Smooth muscle cell (in vitro differentiated cells): ENCODE measurements at regions not wholly inside any gene's neighbourhood (a gene's known extent, or its start where the extent isn't known, plus 50 kb on each side); places are given as distances from the start of the nearest gene placed in this dataset.

Experiments used
- DNase-seq: peaks from one replicate; lab custom pipeline; 2025; ENCODE audit not compliant: unreplicated experiment; lab: John Stamatoyannopoulos, UW
- H2AFZ ChIP-seq: fragments of 200-600 bp; sonication (generic); 2 replicates; pipeline ENCODE4 v1.6.0; 2016; ENCODE audit warnings: antibody characterized with exemption, low read depth, mild to moderate bottlenecking
- H3F3A ChIP-seq: fragments of 200-600 bp; sonication (generic); 2 replicates; pipeline ENCODE4 v1.6.0; 2017; ENCODE audit warnings: antibody characterized with exemption, low read depth
- H3K27ac ChIP-seq: fragments of 200-600 bp; sonication (generic); 2 replicates; pipeline ENCODE4 v1.5.1; 2016; ENCODE audit warnings: low read depth, mild to moderate bottlenecking
- H3K27me3 ChIP-seq: fragments of 200-600 bp; sonication (generic); 2 replicates; pipeline ENCODE4 v1.6.1; 2016; ENCODE audit warnings: low read depth, mild to moderate bottlenecking
- H3K36me3 ChIP-seq: fragments of 200-600 bp; sonication (generic); 2 replicates; pipeline ENCODE4 v1.5.1; 2016; ENCODE audit warnings: low read depth
- H3K4me1 ChIP-seq: fragments of 200-600 bp; sonication (generic); 2 replicates; pipeline ENCODE4 v1.5.1; 2016; ENCODE audit warnings: low read depth
- H3K4me2 ChIP-seq: fragments of 200-600 bp; sonication (generic); 2 replicates; pipeline ENCODE4 v1.6.0; 2016; ENCODE audit warnings: mild to moderate bottlenecking
- H3K4me3 ChIP-seq: fragments of 200-600 bp; sonication (generic); 2 replicates; pipeline ENCODE4 v1.5.1; 2016; ENCODE audit warnings: mild to moderate bottlenecking
- H3K79me2 ChIP-seq: fragments of 200-600 bp; sonication (generic); 2 replicates; pipeline ENCODE4 v1.6.0; 2016; ENCODE audit warnings: low read depth, mild to moderate bottlenecking
- H3K9ac ChIP-seq: fragments of 200-600 bp; sonication (generic); 2 replicates; pipeline ENCODE4 v1.6.0; 2016; ENCODE audit warnings: low read depth
- H3K9me3 ChIP-seq: fragments of 200-600 bp; sonication (generic); replicated peaks from 2 replicates; pipeline ENCODE4 v1.5.1; 2016; ENCODE audit warnings: low read depth
- H4K20me1 ChIP-seq: fragments of 200-600 bp; sonication (generic); 2 replicates; pipeline ENCODE4 v1.6.0; 2016; ENCODE audit warnings: low read depth
- CTCF ChIP-seq: fragments of 200-600 bp; sonication (generic); IDR thresholded peaks from 2 replicates; pipeline ENCODE4 v1.5.1; 2017; ENCODE audit warnings: borderline replicate concordance, mild to moderate bottlenecking, antibody characterized with exemption; ENCODE audit not compliant: insufficient read depth, poor library complexity, severe bottlenecking
- WGBS: methylation state at CpG from one replicate; pipeline ENCODE4 v1.1.7; 2016; ENCODE audit warnings: low lambda C conversion rate; 5-methylcytosine and 5-hydroxymethylcytosine counted together

- no peak for DNase-seq
- no peak overlapping the region for H3K27ac ChIP-seq
- H3K4me3 ChIP-seq, result no peak overlapping the region
- no peak for TF ChIP-seq CTCF
- H3K9ac ChIP-seq, result no peak overlapping the region
- no peaks in the 10 kb centered on the region for H3F3A ChIP-seq
- H3K36me3 ChIP-seq, result no peaks in the 10 kb centered on the region
- peaks cover 10% of the 10 kb centered on the region for H3K27me3 ChIP-seq
- no peak overlapping the region for H2AFZ ChIP-seq
- WGBS, result 92% methylated on average over 4 of the region's 4 CpGs
- H3K79me2 ChIP-seq, result no peaks in the 10 kb centered on the region
- H3K4me2 ChIP-seq, result no peak overlapping the region
- H3K9me3 ChIP-seq, result no peaks in the 10 kb centered on the region
- no peaks in the 10 kb centered on the region for H3K4me1 ChIP-seq
- H4K20me1 ChIP-seq, result no peaks in the 10 kb centered on the region
Measured at GRCh38 chr3:117979466-117979865, 1055.2 kb downstream of the IGSF11 start.

- TF ChIP-seq CTCF, result no peak
- Histone ChIP-seq H3K4me1 (no peaks in the 10 kb centered on the region), H3K79me2 (no peaks in the 10 kb centered on the region), H3K4me3 (no peak overlapping the region), H3K9me3 (no peaks in the 10 kb centered on the region), H2AFZ (no peak overlapping the region), H3K36me3 (no peaks in the 10 kb centered on the region), H3K27ac (no peak overlapping the region), H3K4me2 (no peak overlapping the region), H4K20me1 (no peaks in the 10 kb centered on the region), H3K9ac (no peak overlapping the region), H3K27me3 (peaks cover 10% of the 10 kb centered on the region), H3F3A (no peaks in the 10 kb centered on the region)
- DNase-seq, result no peak
- 77% methylated on average over 4 of the region's 4 CpGs for WGBS
Measured at GRCh38 chr3:117987256-117987655, 1047.4 kb downstream of the IGSF11 start.

GRCh38 chr3:117989982-117990381, 1044.7 kb downstream of the IGSF11 start:
- 73% methylated on average over 1 of the region's 1 CpG for WGBS
- Histone ChIP-seq H3K36me3 (no peaks in the 10 kb centered on the region), H3K9me3 (no peaks in the 10 kb centered on the region), H3K27me3 (peaks cover 7% of the 10 kb centered on the region), H4K20me1 (no peaks in the 10 kb centered on the region), H3K4me3 (no peak overlapping the region), H3K4me1 (no peaks in the 10 kb centered on the region), H2AFZ (no peak overlapping the region), H3K79me2 (no peaks in the 10 kb centered on the region), H3K9ac (no peak overlapping the region), H3K4me2 (no peak overlapping the region), H3F3A (no peaks in the 10 kb centered on the region), H3K27ac (no peak overlapping the region)
- TF ChIP-seq CTCF, result no peak
- no peak for DNase-seq

- Histone ChIP-seq H4K20me1 (no peaks in the 10 kb centered on the region), H3K27me3 (peaks cover 10% of the 10 kb centered on the region), H3K9me3 (no peaks in the 10 kb centered on the region), H3F3A (no peaks in the 10 kb centered on the region), H3K27ac (no peak overlapping the region), H3K4me1 (no peaks in the 10 kb centered on the region), H3K4me3 (no peak overlapping the region), H2AFZ (no peak overlapping the region), H3K36me3 (no peaks in the 10 kb centered on the region), H3K9ac (no peak overlapping the region), H3K79me2 (no peaks in the 10 kb centered on the region), H3K4me2 (no peak overlapping the region)
- DNase-seq, result no peak
- WGBS, result 100% methylated on average over 1 of the region's 1 CpG
- TF ChIP-seq CTCF, result no peak
Measured at GRCh38 chr3:117990627-117991026, 1044.0 kb downstream of the IGSF11 start.
